Ammon's horn (tissue), 1 donor: ENCODE measurements at regions not wholly inside any gene's neighbourhood (a gene's known extent, or its start where the extent isn't known, plus 50 kb on each side); places are given as distances from the start of the nearest gene placed in this dataset.
A peak's percentile ranks its signal among the peaks of the same experiment; 100 is the strongest.
"Not testable (repeated sequence)": the region's sequence is repeated elsewhere in the genome, so short reads cannot be mapped to it uniquely, and the experiment has no call there.

ENCODE experiments used
- DNase-seq: peaks from one replicate; pipeline ENCODE4 v3.0.0-alpha.2; 2016; ENCODE audit warnings: low spot score

GRCh38 chr6:103167345-103168071 is 1692.2 kb downstream of the HACE1 start:
- DNase-seq = no peak

GRCh38 chr6:103154779-103155572 is 1704.7 kb downstream of the HACE1 start:
- DNase-seq = no peak

- no peak for DNase-seq
These were observed 1706.7 kb downstream of the HACE1 start for GRCh38 chr6:103153016-103153415.

- DNase-seq = no peak
These were observed 1716.8 kb downstream of the HACE1 start for GRCh38 chr6:103142902-103143301.

GRCh38 chr6:103140308-103141027 is 1719.3 kb downstream of the HACE1 start:
- DNase-seq = no peak

GRCh38 chr6:103139377-103139776 is 1720.3 kb downstream of the HACE1 start:
- DNase-seq = no peak

GRCh38 chr6:103124471-103124870 is 1731.0 kb downstream of the GRIK2 start:
- no peak for DNase-seq

- DNase-seq = peak; percentile 28
These were observed 1729.5 kb downstream of the GRIK2 start for GRCh38 chr6:103122766-103123601.

- DNase-seq = no peak
These were observed 1725.5 kb downstream of the GRIK2 start for GRCh38 chr6:103119056-103119455.

- no peak for DNase-seq
These were observed 1721.1 kb downstream of the GRIK2 start for GRCh38 chr6:103114582-103114981.

- DNase-seq = no peak
These were observed 1719.9 kb downstream of the GRIK2 start for GRCh38 chr6:103113416-103113815.

- DNase-seq = no peak
These were observed 1714.5 kb downstream of the GRIK2 start for GRCh38 chr6:103107985-103108384.

GRCh38 chr6:103105686-103106085 is 1712.2 kb downstream of the GRIK2 start:
- DNase-seq = no peak

- no peak for DNase-seq
These were observed 1707.8 kb downstream of the GRIK2 start for GRCh38 chr6:103101267-103101666.

GRCh38 chr6:103092414-103092813 is 1698.9 kb downstream of the GRIK2 start:
- not testable (repeated sequence) for DNase-seq

- DNase-seq = no peak
These were observed 1692.3 kb downstream of the GRIK2 start for GRCh38 chr6:103085801-103086200.

- DNase-seq = no peak
These were observed 1688.5 kb downstream of the GRIK2 start for GRCh38 chr6:103081876-103082630.

GRCh38 chr6:103081126-103081525 is 1687.6 kb downstream of the GRIK2 start:
- DNase-seq = no peak

- no peak for DNase-seq
These were observed 1687.0 kb downstream of the GRIK2 start for GRCh38 chr6:103080497-103080896.

GRCh38 chr6:103079867-103080266 is 1686.4 kb downstream of the GRIK2 start:
- DNase-seq = no peak

- DNase-seq = no peak
These were observed 1668.6 kb downstream of the GRIK2 start for GRCh38 chr6:103062136-103062535.
